ENCODE measurements at regions not wholly inside any gene's neighbourhood (a gene's known extent, or its start where the extent isn't known, plus 50 kb on each side); places are given as distances from the start of the nearest gene placed in this dataset.

DNA sequence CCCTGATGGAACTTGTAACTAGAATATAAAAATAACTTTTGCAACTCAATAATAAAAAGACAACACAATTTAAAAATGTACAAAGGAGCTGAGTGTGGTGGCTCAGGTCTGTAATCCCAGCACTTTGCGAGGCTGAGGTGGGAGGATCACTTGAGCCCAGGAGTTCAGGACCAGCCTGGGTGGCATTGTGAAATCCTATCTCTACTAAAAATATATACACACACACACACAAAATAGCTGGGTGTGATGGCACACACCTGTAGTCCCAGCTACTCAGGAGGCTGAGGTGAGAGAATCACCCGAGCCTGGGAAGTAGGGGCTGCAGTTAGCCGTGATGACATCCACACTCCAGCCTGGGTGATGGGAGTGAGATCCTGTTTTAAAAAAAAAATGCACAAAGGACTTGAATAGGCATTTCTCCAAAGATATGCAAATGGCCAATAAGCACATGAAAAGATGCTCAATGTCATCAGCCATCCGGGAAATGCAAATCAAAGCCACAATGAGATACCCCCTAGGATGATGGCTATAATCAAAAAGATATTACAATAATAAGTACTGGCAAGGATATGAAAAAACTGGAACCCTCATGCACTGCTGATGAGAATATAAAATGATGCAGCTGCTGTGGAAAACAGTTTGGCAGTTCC, 59.8 kb upstream of the SEPTIN5 start:
- TF ChIP-seq, protein P1, sequence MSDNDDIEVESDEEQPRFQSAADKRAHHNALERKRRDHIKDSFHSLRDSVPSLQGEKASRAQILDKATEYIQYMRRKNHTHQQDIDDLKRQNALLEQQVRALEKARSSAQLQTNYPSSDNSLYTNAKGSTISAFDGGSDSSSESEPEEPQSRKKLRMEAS (IDR thresholded peaks at IDR 0.05; ENCODE audit: low read depth, low read length): no peak
- TF ChIP-seq POLR2A (IDR thresholded peaks at IDR 0.05; ENCODE audit: extremely low read depth, insufficient read length): no peak
- no peak for TF ChIP-seq MYC (IDR thresholded peaks at IDR 0.05; ENCODE audit: low read depth, low read length)
- TF ChIP-seq, protein P2, sequence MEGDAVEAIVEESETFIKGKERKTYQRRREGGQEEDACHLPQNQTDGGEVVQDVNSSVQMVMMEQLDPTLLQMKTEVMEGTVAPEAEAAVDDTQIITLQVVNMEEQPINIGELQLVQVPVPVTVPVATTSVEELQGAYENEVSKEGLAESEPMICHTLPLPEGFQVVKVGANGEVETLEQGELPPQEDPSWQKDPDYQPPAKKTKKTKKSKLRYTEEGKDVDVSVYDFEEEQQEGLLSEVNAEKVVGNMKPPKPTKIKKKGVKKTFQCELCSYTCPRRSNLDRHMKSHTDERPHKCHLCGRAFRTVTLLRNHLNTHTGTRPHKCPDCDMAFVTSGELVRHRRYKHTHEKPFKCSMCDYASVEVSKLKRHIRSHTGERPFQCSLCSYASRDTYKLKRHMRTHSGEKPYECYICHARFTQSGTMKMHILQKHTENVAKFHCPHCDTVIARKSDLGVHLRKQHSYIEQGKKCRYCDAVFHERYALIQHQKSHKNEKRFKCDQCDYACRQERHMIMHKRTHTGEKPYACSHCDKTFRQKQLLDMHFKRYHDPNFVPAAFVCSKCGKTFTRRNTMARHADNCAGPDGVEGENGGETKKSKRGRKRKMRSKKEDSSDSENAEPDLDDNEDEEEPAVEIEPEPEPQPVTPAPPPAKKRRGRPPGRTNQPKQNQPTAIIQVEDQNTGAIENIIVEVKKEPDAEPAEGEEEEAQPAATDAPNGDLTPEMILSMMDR (IDR thresholded peaks at IDR 0.05; ENCODE audit: low read depth, low read length): no peak
- no peak for DNase-seq (ENCODE audit: low read depth)
- no peak overlapping the region for H3K4me3 ChIP-seq (ENCODE audit: low read depth, low read length)

DNA sequence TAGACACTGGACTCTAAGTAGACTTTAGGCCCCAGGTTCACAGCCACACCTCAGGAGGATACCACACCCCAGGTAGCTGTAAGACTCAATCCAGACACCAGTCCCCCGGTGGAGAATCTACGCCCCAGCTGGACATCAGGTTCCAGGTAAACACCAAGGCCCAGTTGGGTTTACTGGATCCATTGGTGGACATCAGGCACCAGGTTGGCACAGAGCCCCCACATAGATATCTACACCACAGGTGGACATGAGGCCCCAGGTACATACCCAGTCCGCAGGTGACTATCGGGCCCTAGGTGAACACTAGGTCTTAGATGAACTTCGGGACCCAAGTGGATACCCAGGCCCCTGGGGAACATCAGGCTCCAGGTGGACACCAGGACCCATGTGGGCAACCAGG, 58.9 kb upstream of the SEPTIN5 start:
- no peak for DNase-seq (ENCODE audit: low read depth)
- TF ChIP-seq, protein P2 (IDR thresholded peaks at IDR 0.05; ENCODE audit: low read depth, low read length): no peak
- no peak for TF ChIP-seq POLR2A (IDR thresholded peaks at IDR 0.05; ENCODE audit: extremely low read depth, insufficient read length)
- TF ChIP-seq, protein P1 (IDR thresholded peaks at IDR 0.05; ENCODE audit: low read depth, low read length): no peak
- TF ChIP-seq MYC (IDR thresholded peaks at IDR 0.05; ENCODE audit: low read depth, low read length): no peak
- H3K4me3 ChIP-seq (ENCODE audit: low read depth, low read length): no peak overlapping the region

DNA sequence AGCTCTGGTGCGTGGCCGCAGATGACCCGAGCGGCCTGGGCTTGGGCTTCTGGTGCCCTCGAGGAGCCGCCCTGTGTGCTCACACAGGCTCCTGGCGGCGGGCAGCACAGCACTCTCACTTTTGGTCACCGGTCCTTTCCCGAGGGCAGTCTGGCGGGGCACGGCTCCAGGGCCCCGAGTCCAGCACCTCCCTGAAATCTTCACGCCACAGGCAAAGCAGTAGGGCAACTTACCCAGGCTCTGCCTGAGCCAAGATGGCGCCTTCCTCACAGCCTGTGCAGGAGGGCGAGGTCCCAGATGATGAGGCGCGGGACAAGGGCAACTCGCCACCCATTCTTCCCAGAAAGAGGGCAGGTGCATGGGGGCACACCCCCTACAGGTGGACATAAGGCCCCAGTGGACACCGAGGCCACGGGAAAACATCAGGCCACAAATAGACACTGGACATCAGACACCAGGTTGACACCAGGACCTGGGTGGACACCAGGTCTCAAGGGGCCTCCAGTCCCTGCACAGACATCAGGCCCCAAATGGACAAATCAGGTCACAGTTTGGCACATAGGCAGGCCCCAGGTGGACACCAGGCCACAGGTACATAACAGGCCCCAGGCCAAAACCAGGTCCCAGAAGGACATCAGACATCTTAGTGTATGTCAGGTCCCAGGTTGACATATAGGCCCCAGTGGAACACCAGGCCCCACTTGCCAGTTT, 57.6 kb upstream of the SEPTIN5 start:
- TF ChIP-seq, protein P1 (IDR thresholded peaks at IDR 0.05; ENCODE audit: low read depth, low read length): no peak
- TF ChIP-seq MYC (IDR thresholded peaks at IDR 0.05; ENCODE audit: low read depth, low read length): no peak
- TF ChIP-seq, protein P2 (IDR thresholded peaks at IDR 0.05; ENCODE audit: low read depth, low read length): no peak
- no peak for TF ChIP-seq POLR2A (IDR thresholded peaks at IDR 0.05; ENCODE audit: extremely low read depth, insufficient read length)
- H3K4me3 ChIP-seq (ENCODE audit: low read depth, low read length): no peak overlapping the region

DNA sequence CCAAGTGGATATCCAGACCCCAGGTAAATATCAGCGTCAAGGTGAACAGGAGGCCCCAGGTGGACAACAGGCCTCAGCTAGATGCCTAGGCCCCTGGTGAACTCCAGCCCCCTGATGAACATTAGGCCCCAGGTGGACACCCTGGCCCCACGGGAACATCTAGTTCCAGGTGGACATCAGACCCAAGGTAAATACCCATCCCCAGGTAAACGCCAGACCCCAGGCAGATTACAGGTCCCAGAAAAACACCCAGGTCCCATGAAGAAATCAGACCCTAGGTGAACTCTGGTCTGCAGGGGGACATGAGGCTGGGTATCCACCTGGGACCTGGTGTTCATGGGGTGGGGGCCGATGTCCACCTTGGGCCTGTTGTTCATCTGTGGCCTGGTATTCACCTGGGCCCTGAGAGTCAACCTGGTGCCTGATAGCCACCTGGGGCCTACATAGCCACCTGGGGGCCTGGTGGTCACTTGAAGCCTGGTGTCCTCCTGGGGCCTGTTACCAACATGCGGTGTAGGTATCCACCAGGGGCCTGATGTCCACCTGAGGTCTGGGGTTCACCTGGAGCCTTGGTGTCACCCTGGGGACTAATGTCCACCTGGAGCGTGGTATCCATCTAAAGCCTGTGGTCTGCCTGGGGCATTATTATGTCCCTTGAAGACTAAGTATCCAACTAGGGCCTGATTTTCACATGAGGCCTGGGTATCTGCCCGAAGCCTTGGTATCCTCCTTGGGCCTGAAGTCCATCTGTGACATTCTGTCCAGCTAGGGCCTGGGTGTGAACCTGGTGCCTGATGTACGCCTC, 56.8 kb upstream of the SEPTIN5 start:
- no peak for DNase-seq (ENCODE audit: low read depth)
- H3K4me3 ChIP-seq (ENCODE audit: low read depth, low read length): no peak overlapping the region
- TF ChIP-seq POLR2A (IDR thresholded peaks at IDR 0.05; ENCODE audit: extremely low read depth, insufficient read length): no peak
- TF ChIP-seq, protein P2 (IDR thresholded peaks at IDR 0.05; ENCODE audit: low read depth, low read length): no peak
- no peak for TF ChIP-seq MYC (IDR thresholded peaks at IDR 0.05; ENCODE audit: low read depth, low read length)
- TF ChIP-seq, protein P1 (IDR thresholded peaks at IDR 0.05; ENCODE audit: low read depth, low read length): no peak

More for the DNA sequence above, 57.6 kb upstream of the SEPTIN5 start:
- no peak for DNase-seq (ENCODE audit: low read depth)

DNA sequence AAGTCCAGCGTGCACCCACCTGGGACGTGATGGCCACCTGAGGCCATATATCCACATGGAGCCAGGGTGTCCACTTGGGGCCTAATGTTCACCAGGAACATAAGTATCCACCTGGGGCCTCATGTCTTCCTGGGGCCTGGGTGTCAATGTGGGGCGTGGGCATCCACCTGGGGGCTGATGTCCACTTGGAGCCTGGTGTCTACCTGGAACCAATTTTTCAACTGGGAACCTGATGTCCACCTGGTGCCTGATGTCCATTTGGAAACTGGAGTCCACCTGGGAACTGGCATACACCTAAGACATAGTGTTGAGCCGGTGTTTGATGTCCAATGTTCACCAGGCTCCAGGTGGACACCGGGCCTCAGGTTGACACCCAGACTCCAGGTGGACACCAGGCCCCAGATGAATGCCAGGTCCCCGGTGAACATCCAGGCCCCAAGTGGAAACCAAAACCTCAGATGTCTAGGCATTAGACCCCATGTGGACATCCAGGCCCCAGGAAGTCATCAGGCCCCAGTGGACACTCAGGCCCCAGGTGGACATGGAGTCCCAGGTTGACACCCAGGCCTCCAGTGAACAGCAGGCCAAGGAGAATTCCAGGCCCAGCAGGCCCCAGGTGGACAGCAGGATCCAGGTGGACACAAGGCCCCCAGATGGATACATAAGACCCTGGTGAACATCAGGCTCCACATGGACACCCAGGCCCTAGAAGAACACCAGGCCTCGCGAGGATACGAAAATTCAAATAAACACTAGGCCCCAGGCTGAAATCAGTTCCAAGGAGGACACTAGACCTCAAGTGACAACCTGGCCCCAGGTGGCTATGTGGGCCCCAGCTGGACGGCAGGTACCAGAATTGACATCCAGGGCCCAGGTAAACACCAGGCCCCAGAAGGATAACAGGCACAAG, 56.0 kb upstream of the SEPTIN5 start:
- DNase-seq (ENCODE audit: low read depth): no peak
- TF ChIP-seq, protein P1 (IDR thresholded peaks at IDR 0.05; ENCODE audit: low read depth, low read length): no peak
- TF ChIP-seq POLR2A (IDR thresholded peaks at IDR 0.05; ENCODE audit: extremely low read depth, insufficient read length): no peak
- no peak for TF ChIP-seq MYC (IDR thresholded peaks at IDR 0.05; ENCODE audit: low read depth, low read length)
- TF ChIP-seq, protein P2 (IDR thresholded peaks at IDR 0.05; ENCODE audit: low read depth, low read length): no peak
- H3K4me3 ChIP-seq (ENCODE audit: low read depth, low read length): no peak overlapping the region

Measured in NB4 (cell line).